ENCODE measurements at regions not wholly inside any gene's neighbourhood (a gene's known extent, or its start where the extent isn't known, plus 50 kb on each side); places are given as distances from the start of the nearest gene placed in this dataset.

GRCh38 chr7:30214651-30215137, 69.7 kb upstream of the ZNRF2 start (continued):
- TF ChIP-seq ZNF33A (CRISPR knock-in tag; IDR thresholded peaks at IDR 0.05; ENCODE audit: borderline replicate concordance) (no peak), HMG20A (CRISPR knock-in tag; IDR thresholded peaks at IDR 0.05; ENCODE audit: borderline replicate concordance) (no peak), ZNF570 (CRISPR knock-in tag; IDR thresholded peaks at IDR 0.05; ENCODE audit: borderline replicate concordance) (no peak), ZMYM4 (CRISPR knock-in tag; IDR thresholded peaks at IDR 0.05) (no peak)

GRCh38 chr7:30221764-30222163, 62.6 kb upstream of the ZNRF2 start:
- DNase-seq (ENCODE audit: low spot score) = no peak
- Histone ChIP-seq H3K79me2 (ENCODE audit: insufficient read depth, low read length) (no peaks in the 10 kb centered on the region), H3K4me2 (ENCODE audit: low read depth, low read length) (no peak overlapping the region), H2AFZ (ENCODE audit: low read length) (no peak overlapping the region), H4K20me1 (ENCODE audit: insufficient read depth, low read length) (no peaks in the 10 kb centered on the region), H3K9ac (ENCODE audit: insufficient read depth, low read depth, low read length) (no peak overlapping the region), H3K27ac (ENCODE audit: extremely low read length, insufficient read depth, low read length) (no peak overlapping the region), H3K4me1 (ENCODE audit: insufficient read depth, low read length) (peaks cover 13% of the 10 kb centered on the region), H3K4me3 (replicated peaks in 1 of 3; ENCODE audit: insufficient read depth in 1 of 3, low read depth in 2 of 3, low read length in 3 of 3) (no peak overlapping the region), H3K9me3 (ENCODE audit: low read length) (peaks cover 10% of the 10 kb centered on the region), H3K36me3 (replicated peaks in 1 of 2; ENCODE audit: control insufficient read depth in 1 of 2, insufficient read depth in 2 of 2, low read length in 2 of 2) (no peaks in the 10 kb centered on the region), H3K27me3 (ENCODE audit: control insufficient read depth in 1 of 2, insufficient read depth in 2 of 2, low read length in 2 of 2) (no peaks in the 10 kb centered on the region)
- BruUV-seq (replicated peaks) = no TSS peak
- in situ Hi-C loops (cut with HindIII; ENCODE audit: extremely low pct_ligation_motif_present, low pct_unique_long_range_greater_than_20kb) = no loop called here
- no peak for FAIRE-seq
- ATAC-seq = no peak
- 83% methylated on average over 5 of the region's 5 CpGs for WGBS (ENCODE audit: low lambda C conversion rate)
- ChIA-PET POLR2A (no interaction called here), CTCF (ENCODE audit: low intra/inter-chr PET ratio, low total read pairs) (no interaction called here)
- intact Hi-C loops (cut with micrococcal nuclease; ENCODE audit: unreplicated experiment) = no loop called here
- no peak for TF ChIP-seq ZNF292 (CRISPR knock-in tag; IDR thresholded peaks at IDR 0.05; ENCODE audit: borderline replicate concordance, low read depth)
- no peak for TF ChIP-seq ZKSCAN1 (IDR thresholded peaks at IDR 0.05; ENCODE audit: low read length)
- no peak for TF ChIP-seq PLSCR1 (CRISPR knock-in tag; IDR thresholded peaks at IDR 0.05; ENCODE audit: borderline replicate concordance)
- TF ChIP-seq CREB3 (CRISPR knock-in tag; IDR thresholded peaks at IDR 0.05) = no peak
- TF ChIP-seq MLXIP (CRISPR knock-in tag; IDR thresholded peaks at IDR 0.05; ENCODE audit: borderline replicate concordance) = no peak
- TF ChIP-seq ZNF207 (IDR thresholded peaks at IDR 0.05; ENCODE audit: borderline replicate concordance) = no peak
- TF ChIP-seq TFDP2 (CRISPR knock-in tag; IDR thresholded peaks at IDR 0.05) = no peak
- no peak for TF ChIP-seq ZNF792 (CRISPR knock-in tag; IDR thresholded peaks at IDR 0.05)
- no peak for TF ChIP-seq ZNF543 (CRISPR knock-in tag; IDR thresholded peaks at IDR 0.05)
- no peak for TF ChIP-seq NCOA5 (CRISPR knock-in tag; IDR thresholded peaks at IDR 0.05)
- no peak for TF ChIP-seq ELF4 (CRISPR knock-in tag; IDR thresholded peaks at IDR 0.05; ENCODE audit: borderline replicate concordance)

Data from HepG2 (cell line).